ENCODE measurements at regions not wholly inside any gene's neighbourhood (a gene's known extent, or its start where the extent isn't known, plus 50 kb on each side); places are given as distances from the start of the nearest gene placed in this dataset.
"Not testable (repeated sequence)": the region's sequence is repeated elsewhere in the genome, so short reads cannot be mapped to it uniquely, and the experiment has no call there.

- POLR2A ChIA-PET = no interaction called here
- Mint-ChIP-seq H3K4me1 (no peaks in the 10 kb centered on the region), H3K4me3 (no peak overlapping the region), H3K9me3 (no peaks in the 10 kb centered on the region), H3K27ac (peak overlapping the region in 1 of 2 donors; percentile 50), H3K36me3 (no peaks in the 10 kb centered on the region), H3K27me3 (peaks cover 3 to 13% of the 10 kb centered on the region in 2 donors)
- WGBS (ENCODE audit: insufficient coverage) = 73% methylated on average over 6 of the region's 7 CpGs
- H3K4me3 ChIP-seq (ENCODE audit: control insufficient read depth in 1 of 2, extremely low read depth in 1 of 2, low read length in 1 of 2) = no peak overlapping the region
- DNase-seq = no peak
- no peak for ATAC-seq (replicated peaks in 1 of 4)
- no peak overlapping the region for H3K27ac ChIP-seq (ENCODE audit: low read length)
- no peaks in the 10 kb centered on the region for H3K4me1 ChIP-seq (ENCODE audit: control insufficient read depth in 1 of 2, extremely low read depth in 1 of 2, insufficient read depth in 2 of 2, low read length in 2 of 2)
- no peaks in the 10 kb centered on the region for H3K9me3 ChIP-seq
- H3K36me3 ChIP-seq (ENCODE audit: control insufficient read depth in 2 of 2, extremely low read depth in 1 of 2, insufficient read depth in 1 of 2, low read length in 1 of 2) = no peaks in the 10 kb centered on the region
- CTCF ChIA-PET = no interaction called here
- H3K27me3 ChIP-seq (replicated peaks in 1 of 2; ENCODE audit: control insufficient read depth in 2 of 2, extremely low read depth in 1 of 2, insufficient read depth in 2 of 2, low read length in 1 of 2) = no peaks in the 10 kb centered on the region
Measured at GRCh38 chr6:150503586-150504339, 95.9 kb upstream of the PLEKHG1 start.

- H3K27ac Mint-ChIP-seq; H3K4me1 Mint-ChIP-seq; DNase-seq; H3K36me3 Mint-ChIP-seq; H3K36me3 ChIP-seq (ENCODE audit: control insufficient read depth in 2 of 2, extremely low read depth in 1 of 2, insufficient read depth in 1 of 2, low read length in 1 of 2); ATAC-seq (replicated peaks in 1 of 4); H3K27me3 ChIP-seq (replicated peaks in 1 of 2; ENCODE audit: control insufficient read depth in 2 of 2, extremely low read depth in 1 of 2, insufficient read depth in 2 of 2, low read length in 1 of 2); H3K4me1 ChIP-seq (ENCODE audit: control insufficient read depth in 1 of 2, extremely low read depth in 1 of 2, insufficient read depth in 2 of 2, low read length in 2 of 2); CTCF ChIA-PET; H3K4me3 Mint-ChIP-seq; H3K9me3 Mint-ChIP-seq; H3K4me3 ChIP-seq (ENCODE audit: control insufficient read depth in 1 of 2, extremely low read depth in 1 of 2, low read length in 1 of 2); POLR2A ChIA-PET; H3K27ac ChIP-seq (ENCODE audit: low read length); H3K9me3 ChIP-seq: not testable (repeated sequence)
- 93% methylated on average over 12 of the region's 35 CpGs for WGBS (ENCODE audit: insufficient coverage)
- peaks cover 7 to 12% of the 10 kb centered on the region in 2 donors for H3K27me3 Mint-ChIP-seq
Measured at GRCh38 chr6:150507361-150507760, 92.3 kb upstream of the PLEKHG1 start.

DNA sequence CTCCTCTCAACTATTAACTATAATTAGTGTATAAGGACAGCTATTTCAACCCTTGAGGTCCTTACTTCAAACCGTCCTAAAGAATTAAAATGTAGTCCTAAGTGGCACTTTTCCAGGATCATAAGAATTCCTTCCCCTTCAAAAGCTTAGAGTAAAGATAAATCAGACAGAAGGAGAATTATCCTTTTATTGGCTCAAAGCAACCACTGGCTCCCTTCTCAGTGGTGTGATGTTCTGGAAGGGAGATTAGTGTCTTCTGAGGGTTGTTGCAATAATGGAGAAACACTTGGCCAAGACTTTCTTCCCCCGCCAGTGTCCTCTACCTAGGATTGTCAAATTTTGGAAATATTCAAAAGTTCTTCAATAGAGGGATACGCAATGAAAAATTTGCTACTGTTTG is 89.1 kb upstream of the PLEKHG1 start:
- Histone ChIP-seq H3K36me3 (ENCODE audit: control insufficient read depth in 2 of 2, extremely low read depth in 1 of 2, insufficient read depth in 1 of 2, low read length in 1 of 2) (no peaks in the 10 kb centered on the region), H3K4me3 (ENCODE audit: control insufficient read depth in 1 of 2, extremely low read depth in 1 of 2, low read length in 1 of 2) (no peak overlapping the region), H3K27me3 (replicated peaks in 1 of 2; ENCODE audit: control insufficient read depth in 2 of 2, extremely low read depth in 1 of 2, insufficient read depth in 2 of 2, low read length in 1 of 2) (no peaks in the 10 kb centered on the region), H3K4me1 (ENCODE audit: control insufficient read depth in 1 of 2, extremely low read depth in 1 of 2, insufficient read depth in 2 of 2, low read length in 2 of 2) (no peaks in the 10 kb centered on the region), H3K9me3 (no peaks in the 10 kb centered on the region), H3K27ac (ENCODE audit: low read length) (no peak overlapping the region)
- ATAC-seq (replicated peaks in 1 of 4) (no peak), DNase-seq (no peak)
- no CpG with 5 or more reads among the region's 3 CpGs for WGBS (ENCODE audit: insufficient coverage)
- ChIA-PET CTCF (no interaction called here), POLR2A (no interaction called here)
- peaks cover 4% of the 10 kb centered on the region in 2 donors for H3K27me3 Mint-ChIP-seq
- H3K9me3 Mint-ChIP-seq = no peaks in the 10 kb centered on the region
- no peaks in the 10 kb centered on the region for H3K36me3 Mint-ChIP-seq
- H3K4me1 Mint-ChIP-seq = no peaks in the 10 kb centered on the region
- H3K27ac Mint-ChIP-seq = no peak overlapping the region
- no peak overlapping the region for H3K4me3 Mint-ChIP-seq

- Mint-ChIP-seq H3K4me1 (no peaks in the 10 kb centered on the region), H3K4me3 (no peak overlapping the region), H3K9me3 (no peaks in the 10 kb centered on the region), H3K27ac (no peak overlapping the region), H3K27me3 (peaks cover 3 to 4% of the 10 kb centered on the region in 2 donors), H3K36me3 (no peaks in the 10 kb centered on the region)
- CTCF ChIA-PET = no interaction called here
- no CpG with 5 or more reads among the region's 4 CpGs for WGBS (ENCODE audit: insufficient coverage)
- no peaks in the 10 kb centered on the region for H3K36me3 ChIP-seq (ENCODE audit: control insufficient read depth in 2 of 2, extremely low read depth in 1 of 2, insufficient read depth in 1 of 2, low read length in 1 of 2)
- no peaks in the 10 kb centered on the region for H3K9me3 ChIP-seq
- no peak for DNase-seq
- no peak for ATAC-seq (replicated peaks in 1 of 4)
- POLR2A ChIA-PET = no interaction called here
- H3K4me1 ChIP-seq (ENCODE audit: control insufficient read depth in 1 of 2, extremely low read depth in 1 of 2, insufficient read depth in 2 of 2, low read length in 2 of 2) = no peaks in the 10 kb centered on the region
- no peaks in the 10 kb centered on the region for H3K27me3 ChIP-seq (replicated peaks in 1 of 2; ENCODE audit: control insufficient read depth in 2 of 2, extremely low read depth in 1 of 2, insufficient read depth in 2 of 2, low read length in 1 of 2)
- no peak overlapping the region for H3K27ac ChIP-seq (ENCODE audit: low read length)
- H3K4me3 ChIP-seq (ENCODE audit: control insufficient read depth in 1 of 2, extremely low read depth in 1 of 2, low read length in 1 of 2) = no peak overlapping the region
Measured at GRCh38 chr6:150511313-150511712, 88.4 kb upstream of the PLEKHG1 start.

DNA sequence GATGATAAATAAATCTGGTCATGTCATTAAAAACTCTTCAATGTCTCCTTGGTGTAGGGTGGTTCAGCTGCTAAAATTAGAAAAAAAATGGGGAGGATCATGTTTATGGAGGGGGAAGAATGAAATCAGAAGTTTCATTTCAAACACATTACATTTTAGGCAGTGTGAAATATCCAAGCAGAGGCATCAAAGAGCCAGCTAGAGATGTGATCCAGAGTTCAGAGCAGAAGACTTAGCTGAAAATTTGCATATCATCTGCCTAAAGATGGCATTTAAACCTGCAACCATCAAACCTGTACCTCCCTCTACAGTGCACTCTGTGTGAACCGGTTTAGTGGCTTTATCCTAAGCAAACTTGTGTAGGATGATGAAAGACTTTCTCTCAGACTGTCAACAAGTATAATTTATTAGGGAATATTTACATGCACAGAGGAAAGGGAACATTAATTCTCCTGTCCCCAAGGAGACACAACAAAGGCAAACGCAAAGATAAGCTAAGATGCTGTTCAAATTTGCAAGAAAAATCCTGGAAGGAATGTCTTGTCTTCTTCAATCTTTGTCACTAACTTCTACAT is 84.8 kb upstream of the PLEKHG1 start:
- no CpG with 5 or more reads among the region's 2 CpGs for WGBS (ENCODE audit: insufficient coverage)
- no peak overlapping the region for H3K27ac Mint-ChIP-seq
- ATAC-seq (replicated peaks in 1 of 4) = no peak
- H3K9me3 ChIP-seq = no peaks in the 10 kb centered on the region
- no peaks in the 10 kb centered on the region for H3K27me3 ChIP-seq (replicated peaks in 1 of 2; ENCODE audit: control insufficient read depth in 2 of 2, extremely low read depth in 1 of 2, insufficient read depth in 2 of 2, low read length in 1 of 2)
- no peak overlapping the region for H3K4me3 Mint-ChIP-seq
- H3K36me3 ChIP-seq (ENCODE audit: control insufficient read depth in 2 of 2, extremely low read depth in 1 of 2, insufficient read depth in 1 of 2, low read length in 1 of 2) = no peaks in the 10 kb centered on the region
- CTCF ChIA-PET = no interaction called here
- H3K9me3 Mint-ChIP-seq = no peaks in the 10 kb centered on the region
- H3K36me3 Mint-ChIP-seq = no peaks in the 10 kb centered on the region
- H3K4me1 Mint-ChIP-seq = no peaks in the 10 kb centered on the region
- H3K27me3 Mint-ChIP-seq = peaks cover 0 to 4% of the 10 kb centered on the region in 2 donors
- no peak for DNase-seq
- no peak overlapping the region for H3K27ac ChIP-seq (ENCODE audit: low read length)
- POLR2A ChIA-PET = no interaction called here
- H3K4me3 ChIP-seq (ENCODE audit: control insufficient read depth in 1 of 2, extremely low read depth in 1 of 2, low read length in 1 of 2) = no peak overlapping the region
- no peaks in the 10 kb centered on the region for H3K4me1 ChIP-seq (ENCODE audit: control insufficient read depth in 1 of 2, extremely low read depth in 1 of 2, insufficient read depth in 2 of 2, low read length in 2 of 2)

DNA sequence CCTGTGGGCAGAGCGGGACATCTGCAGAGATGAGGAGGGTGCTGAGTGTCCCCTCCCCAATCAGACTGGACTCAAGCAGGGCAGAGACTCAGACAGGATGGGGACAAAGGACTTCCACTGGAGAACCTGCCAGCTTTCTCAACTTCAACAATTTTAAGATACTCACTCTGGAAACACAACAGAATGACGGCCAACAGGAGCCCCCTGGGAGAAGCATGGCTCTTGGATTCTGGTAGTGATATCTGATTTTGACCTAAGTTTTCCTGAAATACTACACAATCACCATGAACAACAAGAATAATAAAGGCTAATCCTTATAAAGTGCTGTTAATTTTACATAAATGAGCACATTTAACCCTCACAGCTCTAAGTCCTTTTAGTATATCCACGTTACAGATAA is 83.5 kb upstream of the PLEKHG1 start:
- Histone ChIP-seq H3K36me3 (ENCODE audit: control insufficient read depth in 2 of 2, extremely low read depth in 1 of 2, insufficient read depth in 1 of 2, low read length in 1 of 2) (no peaks in the 10 kb centered on the region), H3K9me3 (no peaks in the 10 kb centered on the region), H3K27me3 (replicated peaks in 1 of 2; ENCODE audit: control insufficient read depth in 2 of 2, extremely low read depth in 1 of 2, insufficient read depth in 2 of 2, low read length in 1 of 2) (no peaks in the 10 kb centered on the region), H3K27ac (ENCODE audit: low read length) (no peak overlapping the region), H3K4me3 (ENCODE audit: control insufficient read depth in 1 of 2, extremely low read depth in 1 of 2, low read length in 1 of 2) (no peak overlapping the region), H3K4me1 (ENCODE audit: control insufficient read depth in 1 of 2, extremely low read depth in 1 of 2, insufficient read depth in 2 of 2, low read length in 2 of 2) (no peaks in the 10 kb centered on the region)
- POLR2A ChIA-PET = no interaction called here
- Mint-ChIP-seq H3K27ac (no peak overlapping the region), H3K27me3 (peaks cover 0 to 4% of the 10 kb centered on the region in 2 donors), H3K36me3 (no peaks in the 10 kb centered on the region), H3K4me3 (no peak overlapping the region), H3K9me3 (no peaks in the 10 kb centered on the region), H3K4me1 (no peaks in the 10 kb centered on the region)
- CTCF ChIA-PET = no interaction called here
- ATAC-seq (replicated peaks in 1 of 4) (no peak), DNase-seq (no peak)
- WGBS (ENCODE audit: insufficient coverage) = 100% methylated on average over 1 of the region's 3 CpGs

DNA sequence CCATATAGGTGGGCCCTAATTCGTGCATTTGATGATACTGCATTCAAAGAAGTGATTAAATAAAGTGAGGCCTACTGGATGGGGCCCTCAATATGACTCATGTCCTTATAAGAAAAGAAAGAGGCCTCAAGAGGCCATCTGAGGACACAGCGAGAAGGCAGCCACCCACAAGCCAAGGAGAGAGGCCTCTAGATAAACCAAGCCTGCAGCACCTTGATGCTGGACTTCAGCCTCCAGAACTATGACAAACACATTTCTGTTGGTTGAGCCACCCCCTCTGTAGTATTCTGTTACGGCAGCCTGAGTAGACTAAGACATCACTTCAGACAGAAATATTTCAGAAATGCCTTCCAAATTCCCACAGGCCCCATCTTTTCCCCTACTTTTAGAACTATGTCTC is 82.5 kb upstream of the PLEKHG1 start:
- Mint-ChIP-seq H3K9me3 (no peaks in the 10 kb centered on the region), H3K27ac (no peak overlapping the region), H3K4me3 (no peak overlapping the region), H3K27me3 (no peaks in the 10 kb centered on the region), H3K36me3 (no peaks in the 10 kb centered on the region), H3K4me1 (no peaks in the 10 kb centered on the region)
- no peaks in the 10 kb centered on the region for H3K9me3 ChIP-seq
- H3K27me3 ChIP-seq (replicated peaks in 1 of 2; ENCODE audit: control insufficient read depth in 2 of 2, extremely low read depth in 1 of 2, insufficient read depth in 2 of 2, low read length in 1 of 2) = no peaks in the 10 kb centered on the region
- WGBS (ENCODE audit: insufficient coverage) = 83% methylated on average over 3 of the region's 3 CpGs
- DNase-seq = no peak
- no peak overlapping the region for H3K4me3 ChIP-seq (ENCODE audit: control insufficient read depth in 1 of 2, extremely low read depth in 1 of 2, low read length in 1 of 2)
- ATAC-seq (replicated peaks in 1 of 4) = no peak
- no peaks in the 10 kb centered on the region for H3K36me3 ChIP-seq (ENCODE audit: control insufficient read depth in 2 of 2, extremely low read depth in 1 of 2, insufficient read depth in 1 of 2, low read length in 1 of 2)
- no peaks in the 10 kb centered on the region for H3K4me1 ChIP-seq (ENCODE audit: control insufficient read depth in 1 of 2, extremely low read depth in 1 of 2, insufficient read depth in 2 of 2, low read length in 2 of 2)
- ChIA-PET POLR2A (no interaction called here), CTCF (no interaction called here)
- no peak overlapping the region for H3K27ac ChIP-seq (ENCODE audit: low read length)

Data from T-cell (primary cell).